MM.1S (cell line): ENCODE measurements at regions not wholly inside any gene's neighbourhood (a gene's known extent, or its start where the extent isn't known, plus 50 kb on each side); places are given as distances from the start of the nearest gene placed in this dataset.
"Not testable (repeated sequence)": the region's sequence is repeated elsewhere in the genome, so short reads cannot be mapped to it uniquely, and the experiment has no call there.

Experiments
- DNase-seq: peaks from one replicate; pipeline ENCODE4 v3.0.0-alpha.2; 2015
- H2AFZ ChIP-seq: fragments of 300-600 bp; sonication (generic); 2 replicates; pipeline ENCODE4 v1.6.0; 2016; ENCODE audit warnings: antibody characterized with exemption, low read length
- H3F3A ChIP-seq: fragments of 300-600 bp; sonication (generic); 2 replicates; pipeline ENCODE4 v1.6.1; 2016; ENCODE audit warnings: mild to moderate bottlenecking, antibody characterized with exemption, low read length, moderate library complexity, mixed read lengths; ENCODE audit not compliant: insufficient read depth
- H3K27ac ChIP-seq: fragments of 300-600 bp; sonication (generic); 2 replicates; pipeline ENCODE4 v1.5.1; 2016; ENCODE audit warnings: mild to moderate bottlenecking, low read length
- H3K27me3 ChIP-seq: fragments of 300-600 bp; sonication (generic); replicated peaks from 2 replicates; pipeline ENCODE4 v1.6.0; 2016; ENCODE audit warnings: low read length; ENCODE audit not compliant: insufficient read depth
- H3K36me3 ChIP-seq: fragments of 300-600 bp; sonication (generic); replicated peaks from 2 replicates; pipeline ENCODE4 v1.6.1; 2016; ENCODE audit warnings: mild to moderate bottlenecking, low read length, mixed read lengths; ENCODE audit not compliant: insufficient read depth
- H3K4me1 ChIP-seq: fragments of 300-600 bp; sonication (generic); 2 replicates; pipeline ENCODE4 v1.6.1; 2016; ENCODE audit warnings: low read length, mixed read lengths
- H3K4me2 ChIP-seq: fragments of 300-600 bp; sonication (generic); 2 replicates; pipeline ENCODE4 v1.6.0; 2016; ENCODE audit warnings: low read depth, low read length
- H3K4me3 ChIP-seq: fragments of 300-600 bp; sonication (generic); 2 replicates; pipeline ENCODE4 v1.5.1; 2016; ENCODE audit warnings: low read length, mixed read lengths
- H3K79me2 ChIP-seq: fragments of 300-600 bp; sonication (generic); 2 replicates; pipeline ENCODE4 v1.6.1; 2016; ENCODE audit warnings: mixed run types, low read length, mixed read lengths
- H3K9ac ChIP-seq: fragments of 300-600 bp; sonication (generic); 2 replicates; pipeline ENCODE4 v1.6.1; 2016; ENCODE audit warnings: low read length, mixed read lengths
- H3K9me2 ChIP-seq: fragments of 300-600 bp; sonication (generic); replicated peaks from 2 replicates; pipeline ENCODE4 v1.6.1; 2016; ENCODE audit warnings: mild to moderate bottlenecking, low read length, mixed read lengths; ENCODE audit not compliant: insufficient read depth
- H3K9me3 ChIP-seq: fragments of 300-600 bp; sonication (generic); replicated peaks from 2 replicates; pipeline ENCODE4 v1.6.1; 2016; ENCODE audit warnings: mild to moderate bottlenecking, low read length, mixed read lengths; ENCODE audit not compliant: insufficient read depth
- H4K20me1 ChIP-seq: fragments of 300-600 bp; sonication (generic); 2 replicates; pipeline ENCODE4 v1.6.1; 2016; ENCODE audit warnings: mild to moderate bottlenecking, low read length, moderate library complexity, mixed read lengths; ENCODE audit not compliant: insufficient read depth
- EZH2 ChIP-seq: fragments of 300-600 bp; sonication (generic); optimal IDR thresholded peaks from 2 replicates; pipeline ENCODE3; 2017; ENCODE audit warnings: low read depth, mild to moderate bottlenecking, antibody characterized with exemption, low read length, mixed read lengths
- EZH2phosphoT487 ChIP-seq: fragments of 300-600 bp; sonication (generic); IDR thresholded peaks from 2 replicates; pipeline ENCODE4 v1.6.1; 2018; ENCODE audit warnings: antibody characterized with exemption, low read length
- TF ChIP-seq, protein P1 (sequence below): fragments of 300-600 bp; sonication (generic); IDR thresholded peaks from 2 replicates; pipeline ENCODE4 v1.5.1; 2016; ENCODE audit warnings: antibody characterized with exemption, low read length, mixed read lengths

- H3K4me2 ChIP-seq, result no peak overlapping the region
- H3K4me3 ChIP-seq, result no peak overlapping the region
- H3K36me3 ChIP-seq, result no peaks in the 10 kb centered on the region
- no peak overlapping the region for H3K9ac ChIP-seq
- TF ChIP-seq, protein P1, sequence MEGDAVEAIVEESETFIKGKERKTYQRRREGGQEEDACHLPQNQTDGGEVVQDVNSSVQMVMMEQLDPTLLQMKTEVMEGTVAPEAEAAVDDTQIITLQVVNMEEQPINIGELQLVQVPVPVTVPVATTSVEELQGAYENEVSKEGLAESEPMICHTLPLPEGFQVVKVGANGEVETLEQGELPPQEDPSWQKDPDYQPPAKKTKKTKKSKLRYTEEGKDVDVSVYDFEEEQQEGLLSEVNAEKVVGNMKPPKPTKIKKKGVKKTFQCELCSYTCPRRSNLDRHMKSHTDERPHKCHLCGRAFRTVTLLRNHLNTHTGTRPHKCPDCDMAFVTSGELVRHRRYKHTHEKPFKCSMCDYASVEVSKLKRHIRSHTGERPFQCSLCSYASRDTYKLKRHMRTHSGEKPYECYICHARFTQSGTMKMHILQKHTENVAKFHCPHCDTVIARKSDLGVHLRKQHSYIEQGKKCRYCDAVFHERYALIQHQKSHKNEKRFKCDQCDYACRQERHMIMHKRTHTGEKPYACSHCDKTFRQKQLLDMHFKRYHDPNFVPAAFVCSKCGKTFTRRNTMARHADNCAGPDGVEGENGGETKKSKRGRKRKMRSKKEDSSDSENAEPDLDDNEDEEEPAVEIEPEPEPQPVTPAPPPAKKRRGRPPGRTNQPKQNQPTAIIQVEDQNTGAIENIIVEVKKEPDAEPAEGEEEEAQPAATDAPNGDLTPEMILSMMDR, result no peak
- TF ChIP-seq EZH2phosphoT487 (no peak), EZH2 (no peak)
- no peak overlapping the region for H2AFZ ChIP-seq
- H3K27ac ChIP-seq, result no peak overlapping the region
- H3K9me3 ChIP-seq, result no peaks in the 10 kb centered on the region
- no peaks in the 10 kb centered on the region for H3K4me1 ChIP-seq
- no peak for DNase-seq
- no peaks in the 10 kb centered on the region for H3K79me2 ChIP-seq
- H3F3A ChIP-seq, result no peaks in the 10 kb centered on the region
- no peaks in the 10 kb centered on the region for H3K9me2 ChIP-seq
- H4K20me1 ChIP-seq, result no peaks in the 10 kb centered on the region
- no peaks in the 10 kb centered on the region for H3K27me3 ChIP-seq
These were observed 391.2 kb downstream of the PRELID2 start for GRCh38 chr5:145443964-145444363.

- Histone ChIP-seq H3K9me2 (no peaks in the 10 kb centered on the region), H4K20me1 (no peaks in the 10 kb centered on the region), H3K4me3 (no peak overlapping the region), H3K4me1 (no peaks in the 10 kb centered on the region), H3K36me3 (no peaks in the 10 kb centered on the region), H3K9ac (no peak overlapping the region), H3K4me2 (no peak overlapping the region), H3K9me3 (no peaks in the 10 kb centered on the region), H3K27ac (no peak overlapping the region), H2AFZ (no peak overlapping the region), H3K79me2 (no peaks in the 10 kb centered on the region), H3F3A (no peaks in the 10 kb centered on the region), H3K27me3 (no peaks in the 10 kb centered on the region)
- no peak for DNase-seq
- TF ChIP-seq, protein P1, result no peak
- TF ChIP-seq EZH2, result no peak
- TF ChIP-seq EZH2phosphoT487, result no peak
These were observed 391.8 kb downstream of the PRELID2 start for GRCh38 chr5:145443366-145443765.

- H3K4me2 ChIP-seq, H3K4me3 ChIP-seq, H4K20me1 ChIP-seq, H3K9ac ChIP-seq, H3K79me2 ChIP-seq, H3K27me3 ChIP-seq, DNase-seq, H2AFZ ChIP-seq, H3K9me3 ChIP-seq, H3K36me3 ChIP-seq, H3K4me1 ChIP-seq, H3K27ac ChIP-seq, H3K9me2 ChIP-seq, H3F3A ChIP-seq: not testable (repeated sequence)
These were observed 392.5 kb downstream of the PRELID2 start for GRCh38 chr5:145442661-145443060.

DNA sequence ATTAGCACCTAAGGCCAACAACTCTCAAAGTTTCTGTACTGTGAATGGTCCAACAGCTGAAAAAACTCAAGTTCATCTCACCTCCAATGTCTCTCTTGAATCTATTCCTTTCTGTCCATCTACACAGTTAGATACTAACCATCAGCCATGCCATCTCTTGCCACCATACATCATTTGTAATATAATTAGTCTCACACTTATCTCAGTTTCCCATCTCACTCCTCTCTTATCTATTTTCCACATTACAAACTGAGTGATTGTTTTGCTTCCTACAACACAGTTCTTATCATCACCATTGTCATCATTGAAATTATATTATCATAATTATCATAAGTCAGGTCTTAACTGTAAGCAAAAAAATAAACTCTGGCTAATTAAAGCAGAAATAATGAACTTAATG lies 393.9 kb downstream of the PRELID2 start:
- Histone ChIP-seq H4K20me1 (no peaks in the 10 kb centered on the region), H3F3A (no peaks in the 10 kb centered on the region), H3K36me3 (no peaks in the 10 kb centered on the region), H3K4me3 (no peak overlapping the region), H3K27ac (no peak overlapping the region), H3K4me2 (no peak overlapping the region), H3K79me2 (no peaks in the 10 kb centered on the region), H3K9me3 (no peaks in the 10 kb centered on the region), H3K27me3 (no peaks in the 10 kb centered on the region), H2AFZ (no peak overlapping the region), H3K4me1 (no peaks in the 10 kb centered on the region), H3K9ac (no peak overlapping the region), H3K9me2 (no peaks in the 10 kb centered on the region)
- TF ChIP-seq EZH2, result no peak
- TF ChIP-seq, protein P1, result no peak
- no peak for TF ChIP-seq EZH2phosphoT487
- DNase-seq, result no peak
